ENCODE measurements at regions not wholly inside any gene's neighbourhood (a gene's known extent, or its start where the extent isn't known, plus 50 kb on each side); places are given as distances from the start of the nearest gene placed in this dataset.

DNA sequence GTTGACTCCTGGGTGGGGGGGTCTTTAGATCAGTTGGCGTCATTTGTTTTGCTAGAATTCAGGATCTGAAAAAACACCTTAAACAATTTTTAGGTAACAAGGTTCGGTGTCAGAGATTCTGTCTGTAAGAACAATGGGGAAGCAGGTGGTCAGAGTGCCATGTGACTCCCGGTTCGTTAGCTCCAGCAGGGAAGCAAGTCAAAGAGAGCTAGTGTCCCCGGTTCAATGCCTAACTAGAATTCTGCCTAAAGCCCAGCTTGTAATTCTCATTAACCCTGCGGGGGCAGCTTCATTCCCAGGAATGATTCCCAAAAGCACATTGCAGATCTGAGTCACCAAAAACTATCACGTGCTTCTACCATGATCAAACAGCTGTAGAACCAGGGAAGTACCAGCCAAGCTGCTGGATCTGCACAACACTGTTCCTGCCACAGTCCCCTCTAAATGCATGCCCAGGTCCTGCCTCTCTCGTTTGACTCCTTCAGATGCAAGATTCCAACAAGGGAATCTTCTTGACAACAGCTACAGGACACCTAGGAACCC lies 664.3 kb upstream of the CELF2 start:
- DNase-seq (ENCODE audit: low read depth in 2 of 2), result no peak

DNA sequence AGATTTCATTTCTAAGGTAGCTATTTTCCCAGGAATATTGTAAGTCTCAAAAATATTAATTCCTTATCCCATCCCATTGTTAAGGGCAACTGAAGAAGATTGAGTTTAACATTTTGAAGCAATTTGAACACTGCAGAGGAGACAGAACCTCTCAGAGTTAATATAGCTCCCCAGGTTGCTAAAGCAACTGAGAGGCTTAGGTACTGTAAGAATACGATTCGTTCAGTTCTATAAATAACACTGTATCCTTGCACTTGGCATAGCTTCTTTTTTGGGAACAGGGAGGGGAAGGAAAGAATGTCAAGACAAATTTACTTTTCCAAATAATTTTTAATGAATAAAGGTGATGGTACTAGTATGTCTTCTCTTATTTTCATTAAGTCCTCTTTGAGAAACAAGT lies 658.4 kb upstream of the CELF2 start:
- no peak for DNase-seq (ENCODE audit: low read depth in 2 of 2)

DNA sequence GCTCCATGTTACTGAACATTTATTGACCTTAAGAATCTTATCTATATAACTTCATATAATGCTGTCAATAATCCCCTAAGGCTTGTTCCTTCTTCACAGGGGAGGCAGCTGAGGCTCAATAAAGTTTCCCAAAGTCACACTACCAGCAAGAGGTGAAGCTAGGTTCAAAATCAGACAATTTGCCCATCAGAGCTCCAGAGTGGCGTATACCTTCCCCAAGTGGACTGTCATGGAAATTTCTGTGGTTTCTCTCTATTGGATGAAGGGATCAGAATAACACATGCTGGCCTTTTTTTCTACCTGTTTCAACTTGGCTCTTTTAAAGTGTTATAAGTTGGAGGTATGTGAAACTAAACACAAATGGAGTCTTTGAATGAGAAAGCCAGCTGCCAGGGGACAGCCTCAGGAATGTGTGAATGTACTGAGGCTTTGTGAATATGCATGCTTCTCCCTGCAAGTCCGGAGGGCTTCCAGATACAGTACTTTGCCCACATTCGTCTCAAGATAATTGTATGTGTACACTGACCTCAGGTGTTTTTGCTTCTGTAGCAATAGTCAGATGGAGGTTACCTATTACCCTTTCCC lies 656.3 kb upstream of the CELF2 start:
- no peak for DNase-seq (ENCODE audit: low read depth in 2 of 2)

DNA sequence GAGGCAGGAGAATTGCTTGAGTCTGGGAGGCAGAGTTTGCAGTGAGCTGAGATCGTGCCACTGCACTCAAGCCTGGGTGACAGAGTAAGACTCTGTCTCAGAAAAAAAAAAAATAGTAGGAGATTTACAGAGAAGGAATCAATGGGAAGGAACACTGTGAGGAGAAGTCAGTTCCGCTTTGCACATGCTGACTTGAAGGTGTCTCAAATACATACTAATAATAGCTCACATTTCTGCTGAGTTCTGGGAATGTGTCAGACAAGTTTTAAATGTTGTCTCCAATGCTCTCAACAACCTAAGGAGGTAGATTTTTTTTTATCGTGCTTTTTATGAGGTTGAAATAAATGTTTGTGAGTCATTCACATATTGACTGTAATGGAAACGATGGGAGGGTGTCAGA lies 654.9 kb upstream of the CELF2 start:
- no peak for DNase-seq (ENCODE audit: low read depth in 2 of 2)

DNA sequence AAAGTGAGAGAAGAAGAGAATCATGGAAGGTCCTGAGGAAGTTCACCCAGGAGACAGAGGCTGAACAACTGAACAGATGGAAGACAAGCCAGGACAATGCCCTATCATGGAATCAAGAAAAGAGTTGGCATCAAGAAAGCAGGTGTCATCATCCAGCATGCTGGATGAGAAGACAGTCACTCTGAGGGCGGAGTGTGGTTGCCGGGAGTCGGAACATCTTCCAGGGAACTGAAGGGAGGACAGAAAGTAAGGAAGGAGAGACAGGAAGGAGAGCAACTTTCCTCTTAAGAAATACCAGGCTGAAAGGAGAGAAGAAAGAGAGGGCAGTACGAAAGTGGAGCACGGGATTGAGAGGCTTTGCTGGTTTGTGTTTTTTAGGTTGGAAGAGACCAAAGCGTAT lies 654.5 kb upstream of the CELF2 start:
- no peak for DNase-seq (ENCODE audit: low read depth in 2 of 2)

DNA sequence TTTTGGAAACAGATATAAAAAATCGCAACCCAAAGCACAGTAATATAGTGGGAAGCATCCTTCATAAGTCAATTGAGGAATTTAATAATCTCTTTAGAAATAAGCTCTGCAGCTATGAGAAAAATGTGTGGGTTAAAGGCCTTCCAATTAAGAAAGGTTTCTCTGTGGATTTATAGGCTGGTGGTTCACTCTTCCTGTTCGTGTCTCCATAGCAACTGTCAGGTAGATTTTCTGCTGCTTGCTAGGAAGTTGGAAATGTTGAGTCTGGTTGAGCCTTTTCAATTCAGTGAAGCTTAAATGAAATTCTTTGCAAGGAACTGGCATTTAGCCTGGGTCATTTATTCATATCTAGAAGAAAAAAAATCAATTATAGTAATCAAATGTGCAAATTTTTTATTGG lies 652.8 kb upstream of the CELF2 start:
- no peak for DNase-seq (ENCODE audit: low read depth in 2 of 2)

DNA sequence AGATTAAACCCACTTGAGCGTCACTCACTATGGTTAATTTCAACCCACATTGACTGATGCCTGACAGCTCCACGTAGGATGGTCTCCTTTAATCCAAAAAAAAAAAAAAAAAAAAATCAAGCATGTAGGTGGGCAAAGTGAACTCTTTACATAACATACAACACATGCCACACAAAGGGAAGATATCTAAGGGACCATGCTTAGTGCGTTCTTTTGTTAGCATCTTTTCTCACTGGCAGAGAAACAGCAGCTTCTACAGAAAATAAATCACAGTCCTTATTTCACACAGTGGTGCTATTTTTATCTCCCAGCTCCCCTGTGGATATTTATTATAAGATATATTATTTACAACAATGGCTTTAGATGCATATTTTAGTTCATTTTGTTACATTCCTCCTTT lies 652.0 kb upstream of the CELF2 start:
- DNase-seq (ENCODE audit: low read depth in 2 of 2), result no peak

DNA sequence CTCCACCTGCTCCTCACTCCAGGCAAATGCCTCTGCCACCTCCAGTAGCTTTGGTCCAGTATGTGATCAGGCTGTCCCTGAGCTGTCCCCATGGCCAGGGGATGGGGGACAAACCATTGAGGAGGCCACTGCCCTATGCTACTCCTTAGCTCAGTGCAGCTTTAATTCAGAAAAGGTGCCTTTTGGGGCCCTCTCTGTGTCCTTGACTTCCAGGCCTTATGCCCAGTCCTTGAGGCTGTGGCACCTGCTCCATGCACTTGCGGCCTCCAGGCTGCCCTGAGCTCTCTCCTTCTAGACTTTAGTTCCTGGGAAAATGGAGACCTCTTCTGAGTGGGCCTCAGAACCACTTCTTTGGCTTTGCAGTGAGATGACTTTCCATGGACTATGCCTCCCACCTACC lies 650.8 kb upstream of the CELF2 start:
- no peak for DNase-seq (ENCODE audit: low read depth in 2 of 2)

DNA sequence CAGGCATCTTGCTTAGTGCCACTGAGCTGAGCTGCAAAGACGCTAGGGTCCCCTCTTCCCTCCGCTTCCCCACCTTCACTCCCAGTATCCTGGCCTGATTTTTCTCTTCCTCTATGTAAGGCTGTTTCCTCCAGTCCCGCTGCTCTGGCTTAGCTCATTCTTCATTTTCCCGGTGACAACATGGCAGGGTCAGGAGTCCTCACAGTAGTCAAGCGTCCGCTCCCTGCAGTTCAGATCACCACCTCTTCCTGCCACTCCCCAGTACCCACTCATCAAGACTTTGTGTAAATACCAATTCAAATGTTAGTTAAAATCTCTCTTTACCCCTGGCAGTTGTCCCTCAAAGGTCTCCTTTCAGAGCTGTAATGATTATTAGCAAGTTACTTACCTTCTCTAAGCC lies 650.4 kb upstream of the CELF2 start:
- DNase-seq (ENCODE audit: low read depth in 2 of 2), result no peak

DNA sequence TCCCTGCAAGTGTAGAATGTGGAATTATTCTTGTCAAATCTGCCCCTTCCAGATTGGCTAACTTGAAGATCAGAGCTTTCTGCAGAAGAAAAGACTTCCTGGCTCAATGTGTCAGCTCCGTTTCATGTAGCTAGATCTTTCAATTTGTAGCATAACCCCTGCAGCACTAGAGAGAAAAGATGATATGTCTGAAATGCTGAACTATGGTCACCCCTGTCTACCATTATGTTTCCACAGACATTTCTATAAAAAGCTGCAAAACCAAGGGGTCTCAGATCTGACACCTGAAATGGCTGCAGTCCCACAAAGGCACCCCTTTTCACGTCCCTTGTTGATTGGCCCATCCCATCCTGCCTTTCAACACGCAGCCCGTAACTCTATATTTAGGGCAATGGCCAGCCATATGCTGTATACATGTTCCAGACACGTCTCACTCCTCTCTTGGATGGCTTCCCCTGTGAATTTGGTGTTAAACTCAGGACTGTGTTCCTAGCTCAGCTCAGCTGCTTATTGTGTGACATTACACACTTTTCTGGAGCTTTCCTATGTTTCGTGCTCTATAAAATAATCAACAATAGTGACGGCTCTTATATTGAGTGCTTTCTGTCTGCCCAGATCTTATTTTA lies 648.6 kb upstream of the CELF2 start:
- DNase-seq (ENCODE audit: low read depth in 2 of 2), result no peak

DNA sequence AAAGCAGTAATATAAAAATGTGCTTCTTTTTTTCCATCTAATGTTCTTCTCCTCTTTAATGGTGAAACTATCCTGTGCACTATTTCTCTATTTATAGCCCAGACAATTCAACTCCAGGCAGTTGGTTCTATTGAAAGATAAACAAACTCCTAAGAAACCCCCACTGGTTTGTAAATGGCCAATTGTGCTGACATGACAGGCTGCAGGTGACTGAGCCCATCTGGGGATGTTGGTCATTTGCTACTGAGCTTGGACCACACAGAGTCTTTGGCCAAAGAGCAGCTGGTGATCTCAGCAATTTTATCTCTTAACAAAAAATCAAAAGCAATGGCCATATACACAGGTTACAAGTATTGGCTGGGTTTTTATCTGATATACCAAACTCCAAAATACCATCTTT lies 631.8 kb upstream of the CELF2 start:
- DNase-seq (ENCODE audit: low read depth in 2 of 2), result no peak

DNA sequence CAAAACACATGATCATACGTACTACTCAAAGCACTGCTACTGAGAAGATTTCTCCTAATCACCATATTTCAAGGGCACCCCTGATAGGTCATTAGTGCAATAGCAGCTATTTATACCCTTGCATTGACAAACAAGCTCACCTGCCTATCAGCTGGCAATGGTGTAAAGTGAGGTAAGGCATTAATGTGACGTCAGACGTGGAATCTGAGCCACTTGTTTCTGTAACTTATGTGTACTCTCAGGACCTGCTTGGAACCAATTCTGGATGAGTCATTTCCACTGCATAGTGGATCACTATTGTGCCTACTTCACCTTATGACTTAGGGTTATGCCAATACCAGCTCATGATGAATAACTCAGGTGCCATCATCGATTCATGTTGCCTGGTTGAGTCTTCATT lies 628.5 kb upstream of the CELF2 start:
- DNase-seq (ENCODE audit: low read depth in 2 of 2), result no peak

DNA sequence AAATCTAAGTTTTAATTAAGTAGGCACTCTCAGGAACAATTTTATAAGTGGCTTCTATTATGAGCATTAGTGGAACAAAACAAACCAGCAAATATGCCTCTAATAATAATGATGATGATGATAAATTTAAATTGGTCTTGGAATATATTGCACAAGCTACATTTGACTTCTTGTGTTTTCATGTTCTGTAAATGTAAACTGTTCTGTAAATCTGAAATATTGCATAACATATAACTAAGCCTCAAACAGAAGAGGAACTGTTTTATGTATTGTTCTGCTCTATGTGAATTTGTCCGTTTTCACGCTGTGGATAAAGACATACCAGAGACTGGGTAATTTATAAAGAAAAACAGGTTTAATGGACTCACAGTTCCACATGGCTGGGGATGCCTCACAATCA lies 625.2 kb upstream of the CELF2 start:
- DNase-seq (ENCODE audit: low read depth in 2 of 2), result no peak

DNA sequence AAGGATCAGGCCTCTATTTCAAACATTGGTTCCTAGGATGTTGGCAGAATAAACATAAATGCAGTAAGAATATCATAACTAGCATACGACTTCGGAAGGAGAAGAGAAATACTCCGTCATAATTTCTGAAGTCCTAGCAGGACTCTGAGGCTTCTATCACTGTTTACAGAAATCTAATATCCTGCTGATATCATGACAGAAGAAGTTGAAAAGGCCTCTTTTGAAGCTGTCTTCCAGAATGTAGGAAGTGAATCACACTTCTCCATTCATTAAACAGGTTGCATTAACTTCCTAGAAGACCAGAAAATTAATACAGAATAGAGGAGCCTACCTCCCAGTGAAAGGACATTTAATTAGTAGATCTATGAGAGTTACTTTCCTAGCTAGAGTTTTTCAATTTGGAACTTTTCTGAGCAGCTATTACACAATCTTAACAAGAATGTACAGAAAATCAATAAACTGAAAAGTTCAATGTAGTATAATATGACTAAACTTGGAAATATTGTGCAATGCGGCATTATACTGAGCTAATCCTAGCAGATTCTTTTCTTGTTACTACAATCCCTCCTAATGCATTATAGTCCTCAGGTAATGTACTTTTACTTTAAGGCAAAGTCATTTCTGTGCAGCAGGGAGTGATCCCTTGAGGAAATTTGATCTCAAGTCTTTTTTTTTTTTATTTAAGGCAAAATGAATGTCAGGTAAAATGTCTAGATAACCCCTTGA lies 622.6 kb upstream of the CELF2 start:
- DNase-seq (ENCODE audit: low read depth in 2 of 2), result no peak

DNA sequence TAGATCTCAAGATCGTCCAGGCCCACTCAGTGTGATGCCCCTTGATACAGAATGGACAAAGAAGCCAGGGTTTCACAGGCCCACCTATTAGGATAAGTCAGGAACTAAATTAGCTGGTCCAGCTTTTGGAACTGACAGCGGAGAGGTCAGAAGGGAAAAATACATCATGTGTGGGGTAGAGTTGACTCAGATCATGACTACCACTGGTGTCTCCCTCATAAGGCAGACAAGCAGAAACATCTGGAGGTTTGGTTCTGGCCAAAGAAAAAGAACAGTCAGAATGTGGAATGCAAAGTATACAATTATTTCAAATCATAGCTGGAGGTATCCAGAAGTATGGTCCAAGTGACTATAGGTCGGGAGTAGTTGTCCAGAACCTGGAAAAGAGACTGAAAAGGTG lies 621.1 kb upstream of the CELF2 start:
- DNase-seq (ENCODE audit: low read depth in 2 of 2), result no peak

DNA sequence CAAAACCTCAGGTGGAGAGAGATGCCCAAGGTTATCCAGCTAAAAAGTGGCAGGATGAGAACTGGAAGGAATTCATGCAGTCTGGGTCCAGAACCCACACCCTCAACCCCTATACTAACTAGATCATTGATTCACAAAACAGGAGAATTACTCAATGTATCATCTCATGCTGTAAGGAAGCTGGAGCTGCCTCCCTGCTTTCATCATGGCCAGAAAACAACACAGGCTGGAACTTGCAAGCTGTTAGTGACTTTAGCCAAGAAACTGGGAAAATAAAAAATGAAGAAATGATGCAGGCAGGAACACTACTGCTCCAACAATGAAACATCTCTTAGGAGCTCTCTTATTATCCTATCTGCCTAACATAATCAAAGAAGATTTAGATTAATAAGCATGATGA lies 619.8 kb upstream of the CELF2 start:
- no peak for DNase-seq (ENCODE audit: low read depth in 2 of 2)

DNA sequence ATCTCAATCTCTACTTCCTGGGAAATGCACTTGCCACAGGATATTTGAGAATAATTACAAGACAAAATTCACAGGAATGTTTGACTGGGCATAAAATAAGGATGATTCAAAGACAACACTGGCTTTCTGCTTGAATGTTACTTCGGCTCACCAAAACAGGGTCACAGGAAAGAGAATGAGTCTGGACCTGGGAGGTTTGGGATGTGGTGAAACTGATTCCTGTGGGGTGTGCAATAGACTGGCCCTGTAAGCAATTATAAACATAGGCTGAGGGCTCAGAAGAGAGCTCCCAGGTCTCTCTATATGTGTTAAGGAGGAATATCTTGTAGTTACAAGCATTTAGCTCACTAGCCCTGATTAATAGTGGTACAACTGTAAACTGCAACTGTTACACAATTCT lies 613.9 kb upstream of the CELF2 start:
- no peak for DNase-seq (ENCODE audit: low read depth in 2 of 2)

DNA sequence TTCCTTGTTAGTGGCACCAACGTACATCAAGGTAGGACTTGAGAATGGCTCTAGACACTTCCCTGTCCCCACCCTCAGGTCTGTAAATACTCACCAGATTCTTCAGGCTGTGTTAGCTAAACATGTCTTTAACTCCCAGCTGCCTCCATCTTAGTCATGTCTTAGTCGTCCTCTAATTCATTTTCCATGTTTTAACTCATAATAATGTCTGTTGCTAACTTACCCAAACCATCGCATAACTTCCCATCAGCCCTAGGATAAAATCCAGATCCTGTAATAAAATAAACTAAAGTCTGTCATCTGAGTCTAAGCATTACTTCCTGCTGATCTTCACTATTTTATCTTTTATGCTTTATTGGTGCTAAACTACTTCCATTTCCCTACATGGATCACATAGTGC lies 600.0 kb upstream of the CELF2 start:
- DNase-seq (ENCODE audit: low read depth in 2 of 2), result no peak

DNA sequence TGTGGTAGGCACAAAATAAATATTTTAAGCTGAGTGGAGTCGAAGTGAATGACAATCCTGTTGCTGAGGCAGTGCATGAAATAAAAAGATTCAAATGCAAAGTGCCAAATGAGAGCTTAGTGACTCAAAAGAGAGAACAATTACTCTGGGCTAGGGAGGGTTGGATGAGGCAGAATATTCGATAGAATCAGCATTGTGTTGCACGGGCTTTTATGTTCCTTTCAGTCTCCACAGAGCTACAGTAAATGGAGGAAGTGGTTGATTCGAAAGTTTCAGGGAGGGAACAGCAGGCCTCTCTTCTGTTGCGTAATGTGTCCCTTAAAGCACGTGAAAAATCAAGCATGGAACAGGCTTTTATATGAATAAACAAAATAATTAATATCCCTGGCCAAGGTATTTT lies 599.3 kb upstream of the CELF2 start:
- DNase-seq (ENCODE audit: low read depth in 2 of 2), result peak in 1 of 2 donors; percentile 7

DNA sequence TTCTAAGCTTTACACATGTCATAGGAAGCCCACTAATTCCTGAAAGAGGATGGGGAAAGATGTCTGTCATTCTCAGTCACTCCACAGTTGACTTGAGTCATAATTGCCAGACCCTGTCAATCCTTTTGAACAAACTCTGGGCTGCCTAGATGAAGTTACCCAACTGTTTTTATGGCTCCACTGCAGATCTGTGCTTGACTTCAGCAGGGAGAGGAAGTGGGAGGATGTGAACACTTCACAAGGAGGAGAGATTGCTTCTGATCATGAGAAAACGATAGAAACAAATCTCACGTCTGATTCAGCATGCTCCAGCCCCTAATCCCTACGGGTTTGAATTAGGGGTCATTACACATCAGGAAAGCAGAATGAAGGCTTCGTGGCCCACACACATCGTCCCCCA lies 596.6 kb upstream of the CELF2 start:
- peak in 1 of 2 donors; percentile 0 for DNase-seq (ENCODE audit: low read depth in 2 of 2)

DNA sequence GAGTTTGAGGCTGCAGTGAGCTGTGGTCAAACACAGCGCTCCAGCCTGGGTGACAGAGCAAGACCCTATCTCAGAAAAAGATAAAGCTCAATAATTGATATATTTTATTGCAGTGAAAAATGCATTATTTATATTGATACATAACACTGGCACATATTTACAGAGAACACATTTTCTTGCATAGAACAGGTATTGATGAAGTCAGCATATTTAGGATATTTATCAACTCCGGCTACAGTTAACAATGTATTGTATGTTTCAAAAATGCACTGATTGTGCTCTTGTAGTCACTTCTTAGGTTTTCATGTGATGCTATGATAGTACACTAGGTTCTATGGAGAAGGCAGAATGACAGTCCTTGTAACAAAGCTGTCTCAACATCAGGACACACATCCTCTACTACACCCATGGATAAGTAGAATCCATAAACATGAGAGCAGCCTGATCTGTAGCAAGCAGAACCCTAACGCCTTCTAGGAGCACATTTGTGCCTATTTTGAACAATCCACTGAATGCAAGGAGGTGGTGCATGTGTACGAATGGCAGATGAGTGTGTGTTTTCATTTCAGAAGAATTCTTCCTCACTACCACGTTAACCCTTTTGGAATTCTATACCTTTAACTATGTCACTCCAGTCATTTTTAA lies 586.1 kb upstream of the CELF2 start:
- no peak for DNase-seq (ENCODE audit: low read depth in 2 of 2)

DNA sequence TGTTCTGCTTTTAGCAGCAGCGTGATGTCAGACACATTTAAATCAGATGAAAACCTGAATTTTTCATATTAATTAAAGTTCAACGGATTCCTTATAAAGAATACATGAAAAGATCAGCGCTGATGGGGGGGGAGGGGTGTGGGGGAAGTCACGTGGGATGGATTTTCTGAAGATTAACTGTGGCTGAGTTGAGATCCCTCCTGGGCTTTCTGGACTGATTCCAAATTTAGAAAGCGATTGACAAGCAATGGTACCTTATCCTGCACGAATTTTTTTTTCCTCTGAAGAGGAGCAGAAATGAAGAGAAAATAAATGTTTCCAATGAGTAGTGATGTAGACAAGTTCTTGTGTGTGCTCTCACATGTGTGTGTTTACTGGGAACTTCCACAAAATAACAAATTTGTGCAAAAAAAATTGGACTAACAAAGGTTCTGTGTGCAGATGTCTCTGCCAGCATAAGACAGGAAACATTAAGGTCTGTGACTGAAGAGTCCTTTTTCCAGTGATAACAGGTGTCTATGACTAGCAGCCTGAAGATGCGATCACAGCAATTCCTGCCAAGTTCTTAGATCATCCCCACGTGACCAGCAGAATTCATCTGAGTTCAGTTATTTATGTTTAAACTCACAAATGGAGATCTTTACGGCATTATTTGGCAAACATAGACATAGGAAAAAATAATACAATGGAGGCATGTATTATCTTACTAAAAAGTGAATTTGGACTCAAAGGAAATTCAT lies 585.2 kb upstream of the CELF2 start:
- DNase-seq (ENCODE audit: low read depth in 2 of 2), result no peak
